GM18498 (cell line): ENCODE measurements at regions not wholly inside any gene's neighbourhood (a gene's known extent, or its start where the extent isn't known, plus 50 kb on each side); places are given as distances from the start of the nearest gene placed in this dataset.
"Not testable (repeated sequence)": the region's sequence is repeated elsewhere in the genome, so short reads cannot be mapped to it uniquely, and the experiment has no call there.

Source experiments
- ATAC-seq: cut with Tn5 transposase; IDR thresholded peaks from one replicate; pipeline ENCODE4 v1.9.1; 2021; ENCODE audit warnings: mild to moderate bottlenecking, moderate library complexity; ENCODE audit not compliant: unreplicated experiment

DNA sequence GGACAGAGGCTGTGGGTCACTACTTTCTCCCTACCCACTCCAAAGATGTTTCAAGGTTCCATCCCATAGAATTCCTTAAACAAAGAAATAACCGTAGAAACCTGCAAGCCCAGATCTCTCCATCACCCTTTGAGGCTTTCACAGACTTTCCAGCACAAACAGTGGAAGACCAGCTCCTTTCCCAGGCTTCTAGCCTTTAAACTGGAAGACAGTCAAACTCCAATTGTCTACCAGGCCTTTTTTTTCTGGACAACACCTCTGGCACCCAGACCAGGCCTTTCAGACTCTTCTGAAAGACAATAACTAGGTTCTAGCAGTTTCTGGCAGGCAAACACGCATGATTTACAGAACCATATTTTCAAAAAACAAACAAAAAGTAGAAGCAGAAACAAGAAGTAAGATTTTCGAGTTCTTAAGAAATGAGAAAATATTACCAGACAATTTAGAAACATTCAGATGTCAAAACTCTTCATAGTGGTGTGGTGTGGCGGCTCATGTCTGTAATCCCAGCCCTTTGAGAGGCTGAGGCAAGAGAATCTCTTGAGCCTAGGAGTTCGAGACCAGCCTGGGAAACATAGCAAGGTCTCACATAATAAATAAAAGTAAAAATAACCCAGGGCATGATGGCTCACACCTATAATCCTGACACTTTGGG lies 73.0 kb upstream of the EPCAM start:
- ATAC-seq, result no peak

DNA sequence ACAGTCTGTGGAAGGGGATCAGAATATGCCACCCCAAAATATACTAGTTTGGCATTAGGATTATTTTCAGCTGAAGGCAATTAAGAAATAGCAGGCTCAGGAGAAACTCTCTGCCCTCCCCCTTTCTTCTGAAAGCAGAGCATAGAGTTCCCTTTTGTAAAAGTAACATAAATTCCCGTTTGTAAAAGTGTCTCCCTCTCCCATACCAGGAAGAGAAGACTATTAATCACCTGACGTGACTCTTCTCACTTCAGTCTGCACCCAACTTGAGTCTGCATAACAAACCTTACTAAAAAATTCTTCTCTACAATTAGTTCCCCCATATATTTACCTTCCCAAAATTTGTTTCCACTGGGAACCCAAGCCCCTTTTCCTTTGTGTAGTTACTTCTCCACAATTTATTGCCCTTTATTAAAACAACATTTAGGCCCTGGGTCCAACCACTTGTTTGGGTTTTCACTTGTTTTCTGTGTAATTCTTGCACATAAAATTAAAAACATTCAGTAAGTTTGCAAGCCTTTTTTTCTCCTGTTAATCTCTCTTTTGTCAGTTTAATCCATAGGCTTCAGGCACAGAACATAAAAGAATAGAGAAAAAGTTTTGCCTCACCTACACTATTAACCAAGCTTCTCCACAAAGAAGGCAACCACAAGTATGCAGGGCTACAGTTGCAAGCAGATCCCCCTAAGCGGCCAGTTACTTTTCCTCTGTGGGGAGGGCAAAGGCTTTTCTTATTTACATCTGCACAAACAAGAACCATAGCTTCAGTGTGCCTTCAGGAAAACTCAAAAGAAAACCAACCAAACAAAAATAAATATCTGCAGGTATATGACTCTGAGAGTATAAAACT lies 73.8 kb upstream of the EPCAM start:
- ATAC-seq, result no peak

DNA sequence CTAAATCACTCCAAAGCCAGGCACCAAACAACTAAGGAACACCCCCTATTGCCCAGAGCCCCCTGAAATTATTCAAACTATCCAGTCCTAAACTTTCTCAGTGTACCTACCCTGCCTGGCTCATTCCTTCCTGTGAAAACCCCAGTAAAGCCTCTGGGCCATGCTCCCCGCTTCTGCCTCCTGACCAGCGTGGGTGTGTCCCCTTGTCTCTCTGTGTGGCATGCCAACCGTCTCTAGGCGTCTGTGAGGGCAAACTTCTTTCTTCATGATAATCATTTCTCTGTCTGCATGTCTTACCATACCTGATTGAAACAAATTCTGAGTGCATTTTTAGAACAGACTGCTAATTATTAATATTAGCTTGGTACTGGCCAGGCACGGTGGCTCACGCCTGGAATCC lies 75.1 kb upstream of the EPCAM start:
- no peak for ATAC-seq

DNA sequence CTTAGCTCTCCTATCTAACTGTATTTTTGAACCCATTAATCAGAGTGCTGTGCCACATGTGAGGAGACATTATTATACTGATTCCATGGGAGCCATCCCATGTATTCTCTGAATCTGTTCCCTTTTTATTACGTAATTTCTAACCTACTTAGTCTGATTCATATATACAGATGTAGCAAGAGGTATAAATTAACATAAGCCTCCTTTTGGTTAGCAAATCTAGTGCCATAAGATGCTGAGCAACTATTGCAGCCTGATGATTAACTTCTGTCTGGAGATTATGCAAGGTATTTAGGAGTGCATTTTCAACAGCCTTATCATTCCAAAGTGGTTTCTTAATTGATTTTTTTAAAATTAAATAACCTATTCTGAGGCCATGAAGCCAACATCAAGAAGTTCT lies 80.2 kb upstream of the EPCAM start:
- no peak for ATAC-seq

DNA sequence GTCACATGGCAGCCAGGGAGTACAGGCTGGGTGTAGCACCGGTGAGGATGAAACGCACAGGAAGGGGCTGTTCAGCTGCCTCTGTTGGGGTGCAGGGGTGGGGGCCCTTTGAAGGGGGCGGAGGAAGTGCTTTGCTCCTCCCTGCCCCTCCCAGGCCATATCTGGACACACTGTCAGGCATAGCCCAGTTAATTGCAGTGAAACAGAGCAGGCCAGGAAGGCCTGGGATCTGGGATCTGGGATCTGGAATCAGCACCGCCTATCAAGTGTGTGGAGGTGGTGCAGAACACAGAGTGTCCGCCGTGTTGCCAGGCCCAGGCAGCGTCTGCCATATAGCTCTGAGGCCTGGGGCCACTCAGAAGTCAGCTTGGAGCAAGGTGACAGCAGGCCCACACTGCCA lies 85.5 kb upstream of the EPCAM start:
- ATAC-seq, result no peak

DNA sequence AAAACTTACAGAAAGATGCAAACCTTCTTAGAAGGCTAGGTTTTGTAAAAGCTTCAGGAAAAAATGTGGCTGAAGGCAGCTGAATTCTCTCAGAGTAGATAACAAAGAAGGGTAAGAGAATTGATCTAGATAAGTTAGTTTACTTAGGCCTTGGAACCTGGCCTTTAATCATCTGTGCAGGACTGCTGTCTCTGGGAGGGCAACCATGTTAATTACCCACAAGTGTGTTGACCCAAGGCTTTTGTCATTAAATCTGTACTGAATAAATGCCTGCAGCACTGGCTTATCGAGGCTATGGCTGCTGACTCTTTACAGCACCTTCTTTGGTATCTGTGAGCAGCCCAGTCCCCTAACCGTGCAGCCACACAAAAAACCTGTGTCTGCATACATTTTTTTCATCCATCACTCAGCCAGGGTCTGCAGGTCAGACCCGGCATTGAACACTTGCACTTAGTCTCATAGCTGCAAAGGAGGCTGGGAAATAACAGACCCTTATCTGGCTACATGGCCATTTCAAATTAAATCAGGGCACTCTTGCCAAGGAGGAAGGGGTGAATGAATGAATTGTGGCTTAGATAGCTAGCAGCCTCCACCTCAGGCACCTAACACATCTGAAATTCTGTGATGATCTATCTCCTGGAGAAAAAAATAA lies 86.4 kb upstream of the EPCAM start:
- no peak for ATAC-seq

DNA sequence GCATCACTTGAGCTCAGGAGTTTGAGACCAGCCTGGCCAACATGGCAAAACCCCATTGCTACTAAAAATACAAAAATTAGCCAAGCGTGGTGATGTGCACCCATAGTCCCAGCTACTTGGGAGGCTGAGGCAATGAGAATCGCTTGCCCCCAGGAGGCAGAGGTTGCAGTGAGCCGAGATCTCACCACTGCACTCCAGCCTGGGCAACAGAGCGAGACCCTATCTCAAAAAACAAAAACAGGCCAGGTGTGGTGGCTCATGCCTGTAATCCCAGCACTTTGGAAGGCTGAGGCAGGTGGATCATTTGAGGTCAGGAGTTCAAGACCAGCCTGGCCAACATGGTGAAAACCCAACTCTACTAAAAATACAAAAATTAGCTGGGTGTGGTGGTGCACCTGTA lies 89.6 kb upstream of the EPCAM start:
- ATAC-seq, result not testable (repeated sequence)

DNA sequence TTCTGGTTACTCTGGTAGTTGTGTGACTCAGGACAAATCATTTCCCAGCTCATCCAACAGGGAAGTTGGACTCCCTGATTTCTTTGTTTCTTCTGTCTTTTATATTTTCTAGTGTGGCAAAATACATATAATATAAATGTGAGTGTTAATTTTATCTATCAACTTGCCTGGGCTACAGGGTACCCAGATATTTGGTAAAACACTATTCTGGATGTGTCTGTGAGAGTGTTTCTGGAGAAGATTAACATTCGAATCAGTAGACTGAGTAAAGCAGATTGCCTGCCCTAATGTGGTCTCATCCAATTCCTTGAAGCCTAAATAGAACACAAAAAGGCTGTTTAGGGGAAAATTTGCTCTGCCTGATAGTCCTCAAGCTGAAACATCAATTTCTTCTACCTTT lies 91.1 kb upstream of the EPCAM start:
- ATAC-seq, result no peak

DNA sequence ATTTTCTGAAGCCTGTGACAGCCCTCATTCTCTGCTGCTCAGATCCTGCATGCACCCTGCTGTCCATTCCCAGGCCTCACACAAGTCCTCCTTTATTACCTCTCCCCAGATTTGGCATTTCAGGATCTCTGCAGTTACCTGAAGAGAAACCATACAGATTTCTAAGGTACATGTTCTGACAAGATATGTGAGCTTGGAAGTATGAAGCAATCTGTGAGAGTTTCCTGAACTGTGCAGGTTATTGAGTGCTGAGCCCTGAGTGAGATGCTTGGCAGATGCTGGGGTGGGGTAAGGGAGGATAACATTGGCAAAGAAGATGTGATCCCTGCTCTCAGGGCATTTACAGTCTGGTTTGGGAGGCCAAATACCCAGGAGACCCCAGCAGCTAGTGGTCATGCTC lies 91.9 kb upstream of the EPCAM start:
- ATAC-seq, result no peak

DNA sequence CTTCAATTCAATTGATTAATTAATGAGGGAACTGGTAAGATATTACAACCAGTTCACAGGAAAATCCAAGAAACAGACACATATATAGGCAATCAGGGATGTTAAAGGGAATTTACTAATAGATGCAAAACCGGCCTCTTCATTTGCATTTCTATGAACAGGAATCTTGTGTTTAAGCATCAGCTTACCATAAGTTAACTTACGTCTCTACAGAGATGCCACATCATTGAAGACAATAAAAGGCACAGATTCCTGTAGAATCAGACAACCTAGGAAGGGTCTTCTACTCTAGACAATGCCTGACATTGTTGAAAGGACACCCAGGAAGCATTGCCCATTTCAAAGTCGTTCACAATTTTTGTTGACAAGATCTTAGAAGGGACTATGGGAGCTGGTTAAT lies 93.0 kb upstream of the EPCAM start:
- ATAC-seq, result no peak

DNA sequence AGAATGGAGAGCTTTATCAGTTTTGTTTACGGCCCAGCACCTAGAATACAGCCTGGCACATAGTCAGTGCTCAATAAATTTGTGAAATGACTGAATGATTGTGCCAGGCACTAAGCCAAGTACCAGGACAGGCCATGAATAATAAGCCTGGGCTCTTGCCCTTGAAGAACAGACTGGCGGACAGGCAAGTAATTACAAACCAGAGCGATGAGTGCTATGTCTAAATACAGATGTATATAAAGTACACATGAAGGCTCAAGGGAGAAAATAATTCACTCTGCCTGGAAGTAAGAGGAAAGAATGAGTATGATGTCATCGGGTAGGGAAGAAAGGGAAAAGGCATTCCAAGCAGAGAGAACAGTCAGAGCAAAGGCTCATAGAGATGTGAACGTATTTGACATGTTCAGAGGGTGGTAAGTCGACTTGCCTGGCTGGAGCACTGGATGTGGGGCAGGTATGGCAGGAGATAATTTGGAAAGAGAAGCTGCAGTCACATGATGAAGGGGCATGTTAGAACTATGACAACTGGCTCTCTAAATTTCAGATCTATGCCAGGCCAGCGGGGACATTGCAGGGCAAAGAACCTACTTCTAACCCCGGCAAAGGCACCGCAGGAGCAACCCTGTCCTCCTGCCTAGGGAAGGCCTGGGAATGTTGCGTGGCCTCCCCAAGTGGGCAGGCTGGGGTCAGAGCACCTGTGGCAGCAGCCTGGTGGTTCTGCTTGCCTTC lies 94.9 kb upstream of the EPCAM start:
- no peak for ATAC-seq

DNA sequence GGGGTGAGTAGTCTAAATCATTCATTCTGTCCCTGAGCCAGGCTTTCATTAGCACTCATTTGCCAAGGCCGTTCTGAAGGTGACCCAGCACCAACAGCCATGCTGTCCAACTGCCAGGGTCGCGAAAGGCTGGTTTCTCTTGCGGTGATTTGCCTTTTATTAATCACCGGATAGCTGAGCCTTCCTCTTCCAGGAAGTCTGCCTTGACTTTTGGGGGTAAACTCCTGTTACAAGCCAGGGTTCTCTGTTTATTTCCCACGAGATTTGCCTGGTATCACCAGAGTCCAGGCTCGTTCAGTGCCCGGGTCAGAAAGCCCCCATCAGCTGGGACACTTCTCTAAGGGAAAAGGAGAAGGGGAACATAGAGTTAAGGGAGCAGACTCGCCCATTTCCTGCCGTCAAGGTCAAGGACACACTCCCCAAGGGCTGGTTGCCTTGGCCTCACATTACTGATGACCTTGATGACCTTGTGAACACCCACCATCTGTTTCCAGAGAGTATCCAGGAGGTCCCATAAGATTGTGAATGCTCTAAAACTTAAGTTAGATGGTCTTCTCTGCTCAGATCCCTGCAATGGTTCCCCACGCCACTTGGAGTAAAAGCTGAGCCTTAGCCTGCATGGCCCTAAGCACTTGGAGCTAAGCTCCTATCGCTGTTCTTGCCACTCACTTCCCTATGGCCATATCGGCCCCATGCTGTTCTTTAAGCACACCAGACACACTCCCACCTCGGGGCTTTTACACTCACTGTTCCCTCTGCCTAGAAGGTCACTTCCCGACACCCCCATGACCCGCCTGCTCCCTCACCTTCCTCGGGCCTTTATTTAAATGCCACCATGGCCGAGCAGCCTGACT lies 96.0 kb upstream of the EPCAM start:
- no peak for ATAC-seq

DNA sequence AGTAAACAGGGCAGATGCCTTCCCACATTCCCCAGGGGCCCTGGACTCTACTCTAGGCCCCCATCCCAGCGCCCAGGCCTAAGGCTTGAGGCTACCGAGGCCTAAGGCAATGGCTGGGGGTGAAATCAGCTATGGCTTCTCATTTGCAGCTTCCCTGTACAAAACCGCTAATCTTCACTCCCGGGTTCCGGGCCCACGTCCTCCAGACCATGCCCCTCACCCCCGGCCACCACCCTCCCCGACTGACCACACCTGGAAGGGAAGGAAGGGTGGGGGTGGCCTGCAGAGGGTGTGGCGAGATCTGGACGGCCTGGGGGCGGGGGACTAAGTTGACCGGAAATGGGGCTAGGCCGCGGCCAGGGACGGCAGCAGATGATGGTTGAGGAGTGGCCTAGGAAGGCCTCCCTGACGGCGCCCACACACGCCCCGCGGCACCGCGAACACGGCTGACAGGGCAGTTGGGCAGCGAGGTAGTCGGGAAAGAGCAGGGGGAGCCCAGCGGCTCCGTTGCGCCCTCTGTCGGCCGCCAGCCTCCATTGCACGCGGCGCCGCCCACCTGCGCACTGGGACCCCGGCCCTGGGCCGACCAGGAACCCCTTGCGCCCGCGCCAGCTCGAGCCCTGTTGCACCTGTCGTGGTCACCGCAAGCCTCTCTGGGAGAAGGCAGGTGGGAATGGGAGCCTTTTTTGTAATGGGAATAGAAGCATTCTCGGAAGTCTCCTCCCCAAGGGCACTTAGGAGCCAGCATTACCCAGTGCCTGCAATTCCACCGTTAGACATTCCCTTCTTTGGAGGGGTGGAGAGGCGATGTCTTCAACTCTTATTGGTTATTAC lies 95.9 kb upstream of the CALM2 start:
- ATAC-seq, result peak; percentile 83

DNA sequence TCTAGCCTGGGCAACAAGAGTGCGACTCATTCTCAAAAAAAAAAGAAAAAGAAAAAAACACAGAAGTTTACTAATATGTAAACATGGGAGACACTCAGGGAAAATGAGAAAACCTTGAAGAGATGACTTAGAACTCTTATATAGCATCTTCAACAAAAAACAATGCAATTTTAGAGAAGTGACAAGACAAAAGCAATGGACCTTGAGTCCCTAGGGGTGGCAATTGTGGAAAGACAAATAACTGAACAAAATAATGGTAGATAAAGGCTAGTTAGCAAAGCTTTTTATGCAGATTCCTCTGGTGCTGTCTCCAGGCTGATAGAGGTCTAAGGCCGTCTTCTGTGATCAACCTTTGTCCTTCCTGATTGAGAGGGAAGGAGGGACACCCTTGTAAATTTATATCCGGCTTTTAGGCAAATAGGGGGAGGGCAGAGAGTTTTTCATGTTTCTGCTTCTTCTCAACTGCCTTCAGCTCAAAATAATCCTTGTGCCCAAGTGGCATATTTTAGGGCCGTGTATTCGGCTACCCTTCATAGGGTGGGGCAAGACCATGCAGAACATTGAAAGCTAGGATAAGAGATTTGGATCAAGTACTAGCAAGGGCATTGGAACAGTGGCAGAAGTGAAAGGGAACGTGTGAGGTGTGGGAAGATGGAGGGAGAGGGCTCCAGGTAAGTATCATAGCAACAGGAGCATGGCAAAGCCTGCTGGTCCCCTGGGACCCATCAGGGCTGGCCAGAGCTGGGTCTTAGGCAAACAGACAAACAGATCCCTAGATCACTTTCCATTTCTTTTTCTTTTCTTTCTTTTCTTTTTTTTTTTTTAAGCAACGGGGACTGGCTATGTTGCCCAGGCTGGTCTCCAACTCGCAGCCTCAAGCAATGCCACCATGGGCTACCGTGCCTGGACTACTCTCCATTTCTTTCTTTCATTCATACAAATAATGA lies 95.0 kb upstream of the CALM2 start:
- no peak for ATAC-seq

DNA sequence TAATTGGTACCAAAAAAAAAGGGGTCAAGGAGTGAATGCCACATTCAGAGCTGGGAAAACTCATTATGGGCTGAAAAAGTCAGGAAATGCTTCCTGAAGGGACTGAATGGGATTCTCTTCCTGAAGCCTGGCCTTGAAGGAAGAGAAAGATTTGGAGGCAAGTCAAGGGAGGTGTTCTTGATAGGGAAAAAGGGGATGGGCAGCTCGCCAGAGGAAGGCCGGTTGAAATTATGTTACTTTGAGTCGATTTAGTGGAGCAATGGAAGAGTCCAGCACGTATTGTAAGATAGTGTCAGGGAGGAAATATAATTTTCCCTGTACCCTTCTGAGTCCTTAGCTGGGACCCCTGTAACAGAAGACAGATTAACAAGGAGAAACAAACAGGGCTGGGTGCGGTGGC lies 94.1 kb upstream of the CALM2 start:
- no peak for ATAC-seq

DNA sequence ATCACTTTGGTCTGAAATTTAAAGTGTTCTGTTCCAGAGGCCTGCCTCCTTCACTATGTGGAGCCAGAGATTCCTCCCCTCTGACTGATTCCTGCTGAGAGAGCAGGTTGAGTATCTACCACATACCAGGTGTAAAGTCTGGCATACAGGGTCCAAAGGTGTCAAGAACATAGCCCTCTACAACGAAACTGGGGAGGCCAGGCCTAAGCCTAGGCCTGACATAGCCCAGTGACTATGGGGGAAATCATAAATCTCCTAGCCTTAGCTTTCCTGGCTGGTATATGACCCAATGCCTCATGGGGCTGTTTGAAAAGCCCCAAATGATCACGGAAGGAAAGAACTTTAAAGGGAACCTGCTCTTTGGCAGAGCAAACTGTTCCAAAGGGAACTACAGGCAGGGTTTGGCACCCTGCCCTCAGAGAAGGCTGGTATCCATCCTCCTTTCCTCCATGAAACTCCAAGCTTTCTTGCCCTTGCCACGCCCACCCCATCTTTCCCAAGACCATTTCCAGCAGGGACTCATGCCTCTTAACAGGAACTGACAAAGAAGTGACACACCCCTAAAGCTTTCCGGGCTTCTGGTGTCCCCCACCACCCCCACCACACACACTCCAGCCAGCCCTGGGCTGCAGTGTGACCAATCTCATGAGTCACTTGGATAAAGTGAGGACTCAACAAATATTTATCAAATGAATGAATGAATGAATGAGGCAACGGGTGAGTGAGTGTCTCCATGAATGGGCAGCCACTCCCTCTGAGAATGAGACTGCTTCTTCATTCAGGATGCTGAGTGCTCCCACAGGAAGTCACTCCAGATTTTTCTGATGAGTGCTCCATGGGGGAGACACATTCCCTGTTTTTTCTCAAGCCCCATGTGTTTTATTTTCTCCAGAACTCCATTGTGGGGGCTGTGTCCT lies 93.3 kb upstream of the CALM2 start:
- ATAC-seq, result no peak

DNA sequence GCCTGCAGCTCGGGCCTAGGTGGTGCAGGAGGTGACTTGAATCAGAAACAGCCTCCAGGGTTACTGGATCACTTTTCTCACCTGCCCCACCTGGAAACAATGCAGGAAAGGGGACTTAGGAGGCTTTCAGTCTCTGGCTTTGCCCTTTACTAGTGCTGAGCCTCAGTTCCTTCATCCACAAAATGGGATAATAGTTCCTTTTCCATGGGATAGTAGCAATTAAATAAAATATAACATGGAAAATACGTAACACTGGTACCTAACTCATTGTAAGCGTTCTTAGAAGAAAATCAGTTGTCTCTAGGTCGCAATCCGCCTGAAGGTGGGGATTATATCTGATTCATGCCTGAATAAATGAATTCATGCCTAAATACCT lies 91.4 kb upstream of the CALM2 start:
- no peak for ATAC-seq
